ENCODE measurements at regions not wholly inside any gene's neighbourhood (a gene's known extent, or its start where the extent isn't known, plus 50 kb on each side); places are given as distances from the start of the nearest gene placed in this dataset.

DNA sequence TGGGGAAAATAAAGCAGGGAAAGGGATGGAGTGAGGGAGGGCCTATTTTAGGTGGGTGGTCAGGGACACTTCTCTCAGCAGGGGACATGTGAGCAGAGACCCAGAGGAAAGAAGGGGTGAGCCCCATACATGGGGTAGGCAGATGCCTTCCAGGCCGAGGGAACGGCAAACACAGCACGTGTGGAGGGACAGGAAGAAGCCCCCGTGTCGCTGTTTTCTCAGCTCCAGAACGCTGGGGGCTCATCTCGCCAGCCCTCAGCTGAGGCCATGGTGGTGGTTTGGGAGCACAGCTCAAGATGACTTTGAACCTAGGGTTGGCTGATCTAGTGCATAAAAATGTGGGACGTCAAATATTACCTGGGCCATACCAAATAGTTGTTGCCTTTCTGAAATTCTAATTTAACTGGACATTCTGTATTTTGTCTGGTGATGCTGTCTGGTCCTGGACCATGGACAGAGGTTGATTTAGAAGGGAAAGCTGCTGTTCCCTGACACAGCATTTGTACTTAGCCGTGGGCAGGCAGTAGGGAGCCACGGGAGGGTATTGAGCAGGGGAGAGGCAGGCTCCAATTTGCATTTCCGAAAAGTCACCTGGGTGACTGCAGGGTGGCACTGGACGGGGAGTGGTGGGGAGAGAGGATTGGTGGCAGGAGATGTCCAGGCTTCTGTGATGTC lies 53.1 kb upstream of the RUNX3 start:
- no peak for DNase-seq

DNA sequence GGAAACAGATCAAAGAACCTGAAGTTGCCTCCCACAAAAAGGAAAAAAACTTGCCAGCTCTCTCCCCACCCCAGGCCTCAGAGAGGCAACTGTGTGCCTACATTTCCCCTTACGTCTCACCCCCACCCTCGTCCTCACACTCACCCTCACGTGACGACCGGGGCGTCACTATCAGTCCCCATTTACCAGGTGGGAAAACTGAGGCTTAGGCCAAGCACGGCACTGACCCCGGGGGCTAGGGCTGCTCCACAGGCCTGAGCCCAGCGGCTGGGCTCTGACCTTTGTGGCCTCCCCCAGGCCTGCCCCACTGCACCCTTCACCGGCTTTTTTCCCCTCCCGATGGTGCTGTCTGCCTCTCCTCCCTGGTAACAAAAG lies 51.5 kb upstream of the RUNX3 start:
- DNase-seq = no peak

DNA sequence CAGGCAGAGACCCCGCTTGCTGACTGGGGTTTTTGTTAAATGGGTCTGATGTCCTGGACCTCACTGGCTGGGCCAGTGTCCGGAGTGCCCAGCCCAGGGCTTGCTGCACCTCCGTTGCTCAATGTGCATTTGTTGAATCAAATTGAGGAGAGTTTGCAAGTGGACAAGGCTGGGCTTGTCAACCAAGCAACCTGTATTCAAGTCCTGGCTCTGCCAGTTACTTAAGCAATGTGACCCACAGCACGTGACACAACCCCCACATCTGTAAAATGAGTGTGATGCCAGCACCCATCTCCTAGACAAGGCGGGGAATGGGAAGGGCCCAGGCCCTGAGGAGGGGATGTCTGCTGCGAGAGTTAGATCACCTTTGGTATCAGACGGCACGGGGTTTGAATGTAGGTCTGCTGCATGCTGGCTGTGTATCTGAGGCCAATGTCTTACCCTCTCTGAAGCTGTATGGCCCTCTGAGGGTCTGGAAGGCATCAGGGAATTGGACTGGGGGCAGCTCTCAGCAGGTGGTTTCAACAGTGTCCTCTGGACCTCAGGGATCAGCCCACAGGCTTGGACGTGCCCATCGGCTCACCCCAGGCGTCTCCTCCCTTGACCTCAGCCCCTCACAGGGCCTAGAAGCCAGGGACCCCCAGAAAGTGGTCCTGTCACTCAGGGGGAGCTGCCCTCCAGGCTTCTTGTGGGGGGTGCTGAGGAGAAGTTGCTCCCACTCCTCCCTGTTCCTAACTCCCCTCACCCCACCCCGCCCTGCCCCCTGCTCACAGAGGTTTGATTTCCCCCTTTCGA lies 51.0 kb upstream of the RUNX3 start:
- DNase-seq = no peak

Measured in activated CD4-positive, alpha-beta T cell treated with anti-CD3 and anti-CD28 coated beads, Interleukin-2, amount 50 U/mL, for 16 hours (primary cell).